ENCODE measurements at regions not wholly inside any gene's neighbourhood (a gene's known extent, or its start where the extent isn't known, plus 50 kb on each side); places are given as distances from the start of the nearest gene placed in this dataset.

DNA sequence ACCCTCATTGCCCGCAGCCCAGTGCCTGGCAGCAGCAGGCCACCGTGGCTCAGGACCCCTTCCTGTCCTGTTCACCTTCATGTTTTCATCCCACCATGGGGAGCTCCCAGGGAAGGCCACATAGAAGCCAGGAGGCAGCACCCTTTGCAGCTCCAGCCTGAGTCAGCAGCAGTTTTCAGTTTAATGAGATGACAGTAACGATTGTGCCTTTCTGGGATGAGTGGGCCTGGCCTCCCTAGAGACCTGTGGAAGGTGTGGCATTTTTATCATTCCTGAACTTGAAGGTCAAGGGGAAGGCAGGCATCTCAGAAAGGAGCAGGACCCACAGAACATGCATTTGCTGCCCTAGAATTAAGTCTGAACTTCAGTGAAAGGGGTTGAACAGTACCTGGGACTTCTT is 532.8 kb downstream of the FUT8 start:
- no peaks in the 10 kb centered on the region for H3K36me3 ChIP-seq (ENCODE audit: insufficient read depth, low read length)
- TF ChIP-seq, protein P1, sequence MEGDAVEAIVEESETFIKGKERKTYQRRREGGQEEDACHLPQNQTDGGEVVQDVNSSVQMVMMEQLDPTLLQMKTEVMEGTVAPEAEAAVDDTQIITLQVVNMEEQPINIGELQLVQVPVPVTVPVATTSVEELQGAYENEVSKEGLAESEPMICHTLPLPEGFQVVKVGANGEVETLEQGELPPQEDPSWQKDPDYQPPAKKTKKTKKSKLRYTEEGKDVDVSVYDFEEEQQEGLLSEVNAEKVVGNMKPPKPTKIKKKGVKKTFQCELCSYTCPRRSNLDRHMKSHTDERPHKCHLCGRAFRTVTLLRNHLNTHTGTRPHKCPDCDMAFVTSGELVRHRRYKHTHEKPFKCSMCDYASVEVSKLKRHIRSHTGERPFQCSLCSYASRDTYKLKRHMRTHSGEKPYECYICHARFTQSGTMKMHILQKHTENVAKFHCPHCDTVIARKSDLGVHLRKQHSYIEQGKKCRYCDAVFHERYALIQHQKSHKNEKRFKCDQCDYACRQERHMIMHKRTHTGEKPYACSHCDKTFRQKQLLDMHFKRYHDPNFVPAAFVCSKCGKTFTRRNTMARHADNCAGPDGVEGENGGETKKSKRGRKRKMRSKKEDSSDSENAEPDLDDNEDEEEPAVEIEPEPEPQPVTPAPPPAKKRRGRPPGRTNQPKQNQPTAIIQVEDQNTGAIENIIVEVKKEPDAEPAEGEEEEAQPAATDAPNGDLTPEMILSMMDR (IDR thresholded peaks at IDR 0.05; ENCODE audit: extremely low read depth, low read depth, low read length), result no peak
- H3K4me2 ChIP-seq (ENCODE audit: insufficient read depth, low read length), result no peak overlapping the region
- no peaks in the 10 kb centered on the region for H3K27me3 ChIP-seq (ENCODE audit: insufficient read depth, low read length)
- no peaks in the 10 kb centered on the region for H3K4me1 ChIP-seq (ENCODE audit: insufficient read depth, low read length)
- no peaks in the 10 kb centered on the region for H3K9me3 ChIP-seq (ENCODE audit: low read depth, low read length)
- no peak overlapping the region for H3K27ac ChIP-seq (ENCODE audit: low read depth, low read length)
- no peak overlapping the region for H3K4me3 ChIP-seq (ENCODE audit: insufficient read depth, low read length)
- no peaks in the 10 kb centered on the region for H3K79me2 ChIP-seq (ENCODE audit: insufficient read depth, low read length)
- no peaks in the 10 kb centered on the region for H4K20me1 ChIP-seq (ENCODE audit: insufficient read depth, low read length)
- no peak overlapping the region for H2AFZ ChIP-seq (ENCODE audit: low read length)
- peak; percentile 62 for DNase-seq (ENCODE audit: insufficient read length, low spot score, missing footprints)

DNA sequence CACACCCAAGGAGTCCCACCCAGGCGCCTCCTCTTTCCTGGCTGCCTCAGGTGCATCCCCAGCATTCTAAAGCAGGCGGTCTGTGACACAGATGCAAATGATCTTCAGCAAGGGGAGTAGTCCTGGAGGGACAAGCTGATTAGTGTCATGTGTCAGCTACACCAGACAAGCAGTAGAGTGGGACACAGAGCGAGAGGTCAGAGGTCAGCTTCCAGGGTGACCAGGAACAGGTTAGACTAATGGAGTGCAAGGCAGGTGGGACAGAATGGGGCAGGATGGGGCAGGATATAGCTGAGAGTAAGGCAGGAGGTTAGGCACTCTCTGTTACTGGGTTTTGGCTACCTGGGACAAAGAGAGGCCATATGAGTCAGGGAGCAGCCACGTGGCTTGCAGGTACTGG is 534.0 kb downstream of the FUT8 start:
- Histone ChIP-seq H3K9me3 (ENCODE audit: low read depth, low read length) (no peaks in the 10 kb centered on the region), H3K79me2 (ENCODE audit: insufficient read depth, low read length) (no peaks in the 10 kb centered on the region), H3K36me3 (ENCODE audit: insufficient read depth, low read length) (no peaks in the 10 kb centered on the region), H3K27me3 (ENCODE audit: insufficient read depth, low read length) (peaks cover under 1% of the 10 kb centered on the region), H3K4me3 (ENCODE audit: insufficient read depth, low read length) (no peak overlapping the region), H3K4me2 (ENCODE audit: insufficient read depth, low read length) (no peak overlapping the region), H2AFZ (ENCODE audit: low read length) (no peak overlapping the region), H4K20me1 (ENCODE audit: insufficient read depth, low read length) (no peaks in the 10 kb centered on the region), H3K4me1 (ENCODE audit: insufficient read depth, low read length) (no peaks in the 10 kb centered on the region), H3K27ac (ENCODE audit: low read depth, low read length) (no peak overlapping the region)
- TF ChIP-seq, protein P1 (IDR thresholded peaks at IDR 0.05; ENCODE audit: extremely low read depth, low read depth, low read length), result no peak
- no peak for DNase-seq (ENCODE audit: insufficient read length, low spot score, missing footprints)

DNA sequence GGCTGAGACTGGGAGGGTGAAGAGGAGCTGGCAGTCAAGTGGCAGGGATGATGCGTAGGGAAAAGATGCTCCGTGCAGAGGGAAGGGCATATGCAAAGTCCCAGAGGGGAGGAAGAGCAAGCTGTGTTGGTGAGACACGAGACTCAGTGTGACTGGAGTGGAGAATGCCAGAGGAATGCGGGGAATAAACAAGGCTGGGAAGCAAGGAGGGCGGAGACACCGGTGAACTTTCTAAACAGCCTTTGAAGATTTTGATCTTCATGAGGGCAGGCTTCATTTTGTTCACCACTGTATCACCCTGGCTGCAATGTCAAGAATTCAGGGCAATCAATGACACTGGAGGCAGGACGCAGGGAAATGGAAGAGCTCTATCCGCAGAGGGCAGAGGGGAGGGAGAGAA is 535.8 kb downstream of the FUT8 start:
- H4K20me1 ChIP-seq (ENCODE audit: insufficient read depth, low read length), result no peaks in the 10 kb centered on the region
- TF ChIP-seq, protein P1 (IDR thresholded peaks at IDR 0.05; ENCODE audit: extremely low read depth, low read depth, low read length), result no peak
- no peaks in the 10 kb centered on the region for H3K36me3 ChIP-seq (ENCODE audit: insufficient read depth, low read length)
- no peak overlapping the region for H3K27ac ChIP-seq (ENCODE audit: low read depth, low read length)
- H3K4me3 ChIP-seq (ENCODE audit: insufficient read depth, low read length), result no peak overlapping the region
- no peaks in the 10 kb centered on the region for H3K9me3 ChIP-seq (ENCODE audit: low read depth, low read length)
- no peak overlapping the region for H2AFZ ChIP-seq (ENCODE audit: low read length)
- H3K79me2 ChIP-seq (ENCODE audit: insufficient read depth, low read length), result no peaks in the 10 kb centered on the region
- no peak for DNase-seq (ENCODE audit: insufficient read length, low spot score, missing footprints)
- H3K4me2 ChIP-seq (ENCODE audit: insufficient read depth, low read length), result no peak overlapping the region
- H3K27me3 ChIP-seq (ENCODE audit: insufficient read depth, low read length), result peaks cover 2% of the 10 kb centered on the region
- H3K4me1 ChIP-seq (ENCODE audit: insufficient read depth, low read length), result no peaks in the 10 kb centered on the region

DNA sequence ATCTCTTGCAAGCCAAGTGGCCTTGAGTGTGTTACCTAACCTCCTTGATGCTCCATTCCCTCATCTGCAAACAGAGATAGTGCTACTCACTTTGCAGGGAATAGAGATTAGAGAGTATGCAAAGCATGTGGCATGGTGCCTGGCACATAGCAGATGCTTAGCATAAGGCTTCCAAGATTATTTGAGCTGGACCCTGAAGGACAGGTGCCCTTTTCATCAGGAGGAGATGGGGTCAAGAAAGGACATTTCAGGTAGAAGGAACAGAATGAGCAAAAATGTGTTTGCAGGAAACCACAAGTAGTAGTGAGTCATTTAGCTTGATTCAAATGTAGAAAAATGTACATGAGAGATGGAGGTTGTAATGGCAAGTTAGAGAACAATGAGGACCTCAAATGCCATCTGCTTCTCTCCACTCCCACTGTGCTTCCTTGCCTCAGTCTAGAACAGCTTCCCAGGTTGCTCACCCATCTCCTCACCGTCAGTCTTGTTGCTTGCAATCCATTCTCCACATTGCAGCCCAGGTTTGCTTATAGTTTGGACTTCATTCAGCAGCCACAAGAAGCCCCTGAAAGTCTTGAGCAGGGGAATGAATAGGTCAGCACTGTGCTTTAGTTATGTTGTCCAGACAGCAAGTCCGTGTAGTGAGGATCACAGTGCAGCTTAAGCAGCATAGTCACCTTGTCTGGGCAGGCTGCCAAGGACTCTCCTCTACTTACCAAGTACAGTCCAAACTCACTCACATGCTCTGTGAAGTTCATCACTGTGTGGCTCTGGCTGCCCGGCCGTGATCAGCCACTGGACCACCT is 536.3 kb upstream of the CCDC196 start:
- DNase-seq (ENCODE audit: insufficient read length, low spot score, missing footprints), result no peak
- no peak overlapping the region for H3K4me2 ChIP-seq (ENCODE audit: insufficient read depth, low read length)
- no peaks in the 10 kb centered on the region for H4K20me1 ChIP-seq (ENCODE audit: insufficient read depth, low read length)
- H2AFZ ChIP-seq (ENCODE audit: low read length), result no peak overlapping the region
- no peaks in the 10 kb centered on the region for H3K36me3 ChIP-seq (ENCODE audit: insufficient read depth, low read length)
- no peaks in the 10 kb centered on the region for H3K4me1 ChIP-seq (ENCODE audit: insufficient read depth, low read length)
- H3K4me3 ChIP-seq (ENCODE audit: insufficient read depth, low read length), result no peak overlapping the region
- peaks cover 2% of the 10 kb centered on the region for H3K27me3 ChIP-seq (ENCODE audit: insufficient read depth, low read length)
- no peaks in the 10 kb centered on the region for H3K79me2 ChIP-seq (ENCODE audit: insufficient read depth, low read length)
- TF ChIP-seq, protein P1 (IDR thresholded peaks at IDR 0.05; ENCODE audit: extremely low read depth, low read depth, low read length), result no peak
- no peak overlapping the region for H3K27ac ChIP-seq (ENCODE audit: low read depth, low read length)
- no peaks in the 10 kb centered on the region for H3K9me3 ChIP-seq (ENCODE audit: low read depth, low read length)

Measured in osteoblast (primary cell).